DMS79 treated with DMSO at 0.1 percent for 48 hours (cell line): ENCODE measurements at regions not wholly inside any gene's neighbourhood (a gene's known extent, or its start where the extent isn't known, plus 50 kb on each side); places are given as distances from the start of the nearest gene placed in this dataset.

Experiments used
- DNase-seq: peaks from one replicate; lab custom pipeline; 2025; lab: John Stamatoyannopoulos, UW

DNA sequence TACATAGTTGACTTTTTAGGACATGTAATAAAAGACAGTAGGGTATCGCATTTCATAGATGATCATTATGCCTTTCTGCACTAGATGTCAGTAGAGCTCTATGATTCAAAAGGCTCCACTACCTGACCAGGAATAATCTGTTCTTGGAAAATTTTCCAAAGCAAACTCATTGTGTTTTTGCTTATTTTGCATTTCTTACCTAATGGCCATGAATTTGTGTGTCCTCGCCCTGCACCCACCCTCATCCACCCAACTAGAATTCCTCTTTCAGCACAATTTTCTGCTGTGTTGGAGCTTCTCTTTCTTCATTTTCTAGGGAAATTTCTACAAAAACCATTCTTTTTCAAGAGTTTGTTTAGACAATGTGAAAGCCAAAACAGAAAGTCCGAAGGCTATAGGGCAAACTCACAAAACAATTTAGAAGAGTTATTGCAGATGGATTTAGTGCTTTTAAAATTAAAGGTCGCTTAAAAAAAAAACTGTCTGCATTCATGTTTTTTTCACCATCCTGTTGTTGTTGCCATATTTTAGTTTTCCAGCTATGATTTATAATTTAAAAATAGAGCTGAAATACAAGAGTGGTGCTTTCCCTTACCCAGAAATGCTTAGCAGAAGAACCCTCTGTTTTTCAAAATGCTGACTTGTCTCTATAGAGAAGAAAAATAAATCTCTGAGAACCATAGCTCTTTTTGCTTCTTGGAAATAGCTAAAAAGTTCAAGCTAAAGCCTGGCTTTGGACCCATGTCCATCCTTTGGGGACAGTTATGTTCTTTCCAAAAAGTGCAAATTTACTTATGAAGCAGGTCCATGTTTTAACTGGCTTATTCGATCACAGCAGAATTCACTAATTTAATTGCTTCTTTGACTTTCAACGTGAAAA, 183.7 kb downstream of the SPATA18 start:
- peak; percentile 61 for DNase-seq

DNA sequence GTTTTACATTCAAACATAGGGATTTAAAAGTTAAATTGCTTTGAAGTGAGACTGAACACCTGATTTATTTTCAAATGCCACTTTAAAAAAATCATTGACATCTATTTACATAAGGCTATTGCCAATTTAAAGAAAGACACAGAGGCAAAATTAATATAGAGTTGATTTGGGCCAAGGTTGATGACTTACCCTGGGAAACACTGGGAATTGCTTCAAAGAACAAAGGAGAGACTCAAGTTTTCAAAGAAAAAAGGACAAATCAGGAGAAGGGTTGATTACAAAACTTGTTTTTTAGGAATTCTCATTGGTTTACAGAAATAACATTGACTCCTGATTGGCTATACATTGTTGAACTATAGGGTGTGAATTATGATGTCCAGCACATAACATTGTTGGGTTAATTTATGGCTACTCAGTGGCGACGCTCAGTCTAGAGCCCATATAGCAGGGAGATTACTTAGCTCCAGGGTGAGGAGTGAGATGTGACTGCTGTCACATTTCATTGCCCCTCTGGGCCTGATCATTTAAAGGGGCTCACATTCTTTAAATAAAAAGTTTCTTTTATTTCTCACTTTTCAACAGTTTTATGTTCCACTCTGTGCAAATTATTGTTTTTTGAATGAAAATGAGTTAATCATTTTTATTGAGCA, 184.6 kb downstream of the SPATA18 start:
- DNase-seq: no peak

DNA sequence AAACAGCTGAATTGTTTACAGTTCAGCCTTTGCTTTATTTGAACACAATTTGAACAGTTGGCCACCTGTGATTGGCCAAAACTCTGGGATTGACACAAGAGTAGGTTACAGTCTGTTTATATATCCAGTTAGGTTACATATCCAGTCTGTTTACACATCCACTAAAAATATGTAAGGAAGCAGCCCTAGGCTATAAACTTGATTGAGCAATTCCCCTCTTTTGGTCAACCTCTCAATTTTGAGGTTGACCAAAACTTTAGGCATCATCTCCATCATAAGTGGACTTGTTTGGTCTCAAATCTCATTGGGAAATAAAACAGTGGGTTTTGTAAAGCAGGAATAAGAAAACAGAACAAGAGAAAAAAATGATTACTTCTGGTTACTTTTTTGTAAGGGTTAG, 190.8 kb downstream of the SPATA18 start:
- peak; percentile 52 for DNase-seq

DNA sequence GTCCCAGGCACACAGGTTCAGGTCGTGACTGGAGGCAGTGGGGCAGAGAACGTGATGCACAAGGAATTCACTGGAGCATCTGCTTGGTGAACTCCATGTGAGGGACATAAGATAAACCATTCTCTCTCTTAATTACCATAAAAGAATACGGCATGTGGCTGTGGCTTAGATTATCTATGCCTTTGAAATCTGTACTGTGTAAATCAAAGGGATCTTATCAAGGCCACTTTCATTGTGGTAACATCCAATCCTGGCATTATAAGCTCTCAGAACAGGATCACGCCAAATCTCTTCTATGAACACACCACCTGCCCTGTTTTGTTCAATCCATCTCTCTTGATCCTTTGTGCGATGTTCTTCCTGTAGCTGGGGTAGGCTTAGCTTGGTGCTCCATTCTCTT, 192.3 kb downstream of the SPATA18 start:
- peak; percentile 50 for DNase-seq

DNA sequence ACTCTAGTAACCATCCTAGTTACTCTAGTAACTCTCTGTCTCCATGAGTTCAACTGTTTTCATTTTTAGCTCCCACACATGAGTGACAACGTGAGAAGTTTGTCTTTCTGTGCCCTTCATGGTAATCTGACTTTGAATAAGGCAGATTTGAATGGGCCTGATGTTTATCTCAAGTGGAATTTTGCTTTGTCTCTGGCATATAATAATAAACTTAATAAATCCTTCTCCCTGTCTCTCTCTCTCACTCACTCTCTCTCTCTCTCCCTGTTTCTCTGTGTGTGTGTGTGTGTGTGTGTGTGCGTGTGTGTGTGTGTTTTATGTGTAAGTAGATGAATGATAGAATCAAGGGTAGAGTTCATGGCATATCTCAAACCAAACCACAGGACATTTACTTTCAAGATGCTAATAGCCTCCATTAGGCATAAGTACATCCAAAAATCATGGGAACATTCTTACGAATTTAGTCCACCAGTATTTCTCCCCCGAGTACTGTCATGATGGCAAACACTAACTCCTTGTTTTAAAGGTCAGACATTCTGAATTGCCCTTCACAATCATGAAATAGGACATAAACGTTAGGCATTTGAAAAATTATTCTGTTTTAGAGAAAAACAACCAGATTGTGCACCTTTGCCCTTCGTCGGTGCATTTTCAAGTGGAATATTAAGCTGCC, 193.1 kb downstream of the SPATA18 start:
- DNase-seq: peak; percentile 97

DNA sequence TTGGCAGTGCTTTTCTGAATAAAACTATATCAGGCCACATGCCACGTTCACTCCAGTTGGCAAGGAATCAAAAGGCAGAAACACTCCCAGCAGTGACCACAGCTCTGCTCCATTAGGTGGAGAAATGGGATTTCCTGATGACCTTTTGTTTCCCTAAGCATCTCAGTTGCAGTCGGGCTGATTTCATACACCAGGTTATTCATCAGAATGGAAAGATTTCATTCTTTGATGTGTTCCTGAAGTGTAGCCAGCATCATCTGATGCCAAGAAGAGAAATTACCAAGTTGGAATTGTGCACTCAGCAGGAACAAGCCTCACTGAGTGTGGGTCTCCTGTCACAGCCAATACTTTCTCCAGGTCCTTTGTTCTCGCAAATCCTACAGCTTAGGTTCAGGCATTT, 193.7 kb downstream of the SPATA18 start:
- peak; percentile 98 for DNase-seq

DNA sequence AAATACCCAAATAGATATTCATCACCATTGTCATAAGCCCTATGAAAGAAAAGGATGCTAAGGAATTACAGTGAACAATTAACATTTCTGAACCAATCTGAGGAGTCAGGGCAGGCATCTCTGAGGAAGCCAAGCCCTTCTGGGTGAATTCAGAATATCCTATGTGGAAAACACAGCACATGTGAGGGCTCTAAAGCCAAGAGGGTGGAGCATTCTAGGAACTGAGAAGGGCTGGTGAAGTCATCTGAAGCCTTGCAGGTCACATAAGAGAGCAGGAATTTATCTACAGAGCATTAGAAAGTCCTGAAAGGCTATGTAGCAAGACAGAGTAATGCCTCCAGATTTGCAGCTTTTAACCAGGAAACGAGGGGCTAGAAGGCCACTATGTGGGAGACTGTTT, 195.7 kb downstream of the SPATA18 start:
- no peak for DNase-seq

DNA sequence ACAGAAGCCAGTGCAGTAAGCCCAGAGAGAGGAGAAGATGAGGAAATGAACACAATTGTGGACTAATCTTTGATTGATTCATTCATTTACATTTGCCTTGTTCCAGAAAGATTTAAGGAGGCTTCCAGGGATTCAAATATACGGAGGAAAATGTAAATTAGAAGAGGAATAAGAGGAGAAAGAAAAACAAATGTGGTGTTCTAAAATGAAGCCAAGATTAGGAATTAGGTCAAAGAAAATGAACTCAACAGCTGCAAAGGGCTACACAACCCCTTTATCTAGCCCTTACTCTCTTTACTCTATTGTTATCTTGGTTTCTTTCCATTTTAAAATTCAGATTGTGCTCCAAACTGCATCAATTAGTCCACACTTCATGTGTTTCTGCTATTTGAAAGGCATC, 196.8 kb downstream of the SPATA18 start:
- no peak for DNase-seq

DNA sequence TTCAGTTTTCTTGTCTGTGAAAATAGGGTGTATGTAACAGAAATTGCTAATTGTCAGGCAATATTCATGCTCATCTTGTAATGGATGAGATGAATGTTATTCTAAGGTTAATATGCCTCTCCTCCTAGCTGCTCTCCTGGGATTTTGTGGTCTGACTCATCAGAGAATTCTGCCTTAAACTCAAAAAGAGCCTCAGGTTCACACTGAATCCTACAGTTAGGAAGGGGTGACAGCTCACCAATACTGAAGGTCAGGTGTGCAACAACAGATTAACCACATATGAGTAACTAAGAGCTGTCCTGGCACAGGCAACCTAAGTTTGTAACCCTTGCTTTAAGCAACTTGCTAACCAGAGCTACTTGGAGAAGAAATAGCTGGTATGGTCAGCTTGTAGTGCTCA, 197.7 kb downstream of the SPATA18 start:
- DNase-seq: no peak

DNA sequence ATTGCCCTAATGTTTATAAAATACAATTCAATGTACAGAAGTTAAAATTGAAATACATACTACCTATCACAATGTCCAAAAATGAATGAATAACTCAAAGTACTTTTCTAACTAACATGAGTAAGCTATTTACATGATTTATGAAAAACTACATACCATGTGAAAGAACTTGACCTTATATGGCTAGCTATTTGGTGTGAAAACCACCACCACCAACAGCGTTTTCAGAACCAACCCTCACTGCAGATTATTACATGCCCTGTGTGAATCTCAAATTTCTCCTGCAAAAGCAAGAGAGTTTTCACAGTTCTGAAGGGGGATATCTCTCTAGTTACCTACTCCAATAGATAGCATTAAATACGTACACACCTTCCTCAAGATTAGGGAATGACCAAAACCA, 198.5 kb downstream of the SPATA18 start:
- DNase-seq: no peak

DNA sequence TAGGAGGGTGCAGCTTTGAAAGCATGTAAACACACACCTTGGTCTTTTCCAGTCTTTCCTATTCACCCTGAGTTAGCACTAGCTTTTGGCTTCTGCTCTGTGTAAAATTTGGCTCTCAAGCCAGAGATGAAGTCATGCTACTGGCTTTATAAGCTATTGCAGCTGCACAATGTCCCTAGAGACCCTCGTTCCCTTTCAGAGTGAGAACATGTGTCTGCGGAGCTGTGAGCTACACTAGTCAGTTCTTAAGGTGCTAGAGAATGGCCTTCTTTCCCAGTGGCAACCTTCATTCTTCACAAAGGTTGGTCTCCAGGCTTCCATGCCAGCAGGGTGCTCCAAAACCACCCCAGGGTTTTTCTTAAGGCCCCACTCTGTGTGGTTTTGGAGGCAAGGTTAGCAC, 199.1 kb downstream of the SPATA18 start:
- peak; percentile 92 for DNase-seq

DNA sequence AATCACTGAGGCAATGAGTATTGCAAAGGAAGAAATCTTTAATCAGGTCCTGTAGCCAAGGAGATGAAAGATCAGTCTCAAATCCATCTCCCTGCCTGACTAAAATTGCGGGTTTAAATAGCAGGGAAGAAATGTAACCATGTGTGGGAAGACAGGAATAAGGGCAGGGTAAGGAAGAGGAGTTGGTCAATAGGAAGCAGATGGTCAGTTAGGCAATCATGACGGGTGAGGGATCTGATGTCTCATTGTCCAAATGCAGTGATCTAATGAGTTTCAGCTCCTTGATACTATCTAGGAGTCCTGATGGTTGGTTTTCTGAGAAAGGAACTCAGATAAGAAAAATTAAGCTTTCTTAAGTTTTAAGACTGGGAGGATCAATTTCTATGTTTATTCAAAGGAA, 200.8 kb downstream of the SPATA18 start:
- no peak for DNase-seq

DNA sequence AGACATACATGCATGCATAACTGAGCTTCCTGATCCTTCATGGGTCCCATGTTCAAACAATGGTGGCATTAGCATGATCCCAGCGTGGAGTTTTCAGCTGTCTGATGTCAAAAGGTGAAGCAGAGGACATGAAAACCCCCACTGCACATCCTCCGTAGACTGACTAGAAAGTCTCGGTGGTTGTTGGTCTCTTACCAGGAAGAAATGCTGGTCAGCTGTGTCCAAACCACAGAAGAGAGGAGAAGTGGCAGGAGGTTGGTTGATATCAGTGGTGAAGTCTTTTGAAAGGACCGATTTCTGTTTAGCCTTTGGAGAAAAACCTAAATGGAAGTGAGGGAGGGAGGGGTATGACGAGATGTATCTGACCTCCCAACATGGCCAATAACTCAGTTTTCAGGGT, 201.9 kb downstream of the SPATA18 start:
- DNase-seq: no peak

DNA sequence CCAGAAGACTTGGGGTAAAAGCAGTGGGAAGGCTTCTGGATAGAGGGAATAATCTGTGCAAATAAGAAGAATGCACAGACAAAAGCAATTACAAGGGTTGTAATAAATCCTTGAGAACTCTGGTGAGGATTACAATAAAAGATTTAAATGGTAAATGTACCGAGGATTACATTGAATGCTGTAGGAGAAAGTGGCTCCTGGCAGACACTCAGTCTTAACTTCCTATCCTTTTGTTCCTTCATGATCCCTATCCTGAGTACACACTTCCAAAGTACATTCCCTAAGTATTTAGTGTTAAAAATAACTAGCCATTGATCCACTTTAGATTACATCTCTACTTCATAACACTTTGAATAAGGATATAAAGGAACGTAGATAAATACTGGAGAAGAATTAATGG, 205.4 kb downstream of the SPATA18 start:
- no peak for DNase-seq

DNA sequence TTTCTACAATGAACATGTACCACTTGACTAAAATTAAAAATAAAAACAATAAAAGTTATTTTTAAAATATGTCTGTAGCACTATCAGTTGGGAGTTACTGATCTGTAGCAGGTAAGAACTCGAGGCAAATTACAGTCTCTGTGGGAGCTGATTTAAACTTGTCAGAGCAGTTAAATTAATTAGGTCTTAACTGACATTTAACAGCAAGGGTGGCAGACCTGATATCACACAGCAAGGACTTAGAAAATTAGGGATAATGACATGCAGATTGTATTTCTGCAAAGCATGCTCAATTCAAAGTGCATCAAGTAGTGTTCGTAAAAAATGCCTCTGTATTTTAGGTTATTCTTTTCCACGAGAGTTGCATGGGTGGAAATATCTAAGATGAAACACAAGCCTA, 208.9 kb downstream of the SPATA18 start:
- no peak for DNase-seq

DNA sequence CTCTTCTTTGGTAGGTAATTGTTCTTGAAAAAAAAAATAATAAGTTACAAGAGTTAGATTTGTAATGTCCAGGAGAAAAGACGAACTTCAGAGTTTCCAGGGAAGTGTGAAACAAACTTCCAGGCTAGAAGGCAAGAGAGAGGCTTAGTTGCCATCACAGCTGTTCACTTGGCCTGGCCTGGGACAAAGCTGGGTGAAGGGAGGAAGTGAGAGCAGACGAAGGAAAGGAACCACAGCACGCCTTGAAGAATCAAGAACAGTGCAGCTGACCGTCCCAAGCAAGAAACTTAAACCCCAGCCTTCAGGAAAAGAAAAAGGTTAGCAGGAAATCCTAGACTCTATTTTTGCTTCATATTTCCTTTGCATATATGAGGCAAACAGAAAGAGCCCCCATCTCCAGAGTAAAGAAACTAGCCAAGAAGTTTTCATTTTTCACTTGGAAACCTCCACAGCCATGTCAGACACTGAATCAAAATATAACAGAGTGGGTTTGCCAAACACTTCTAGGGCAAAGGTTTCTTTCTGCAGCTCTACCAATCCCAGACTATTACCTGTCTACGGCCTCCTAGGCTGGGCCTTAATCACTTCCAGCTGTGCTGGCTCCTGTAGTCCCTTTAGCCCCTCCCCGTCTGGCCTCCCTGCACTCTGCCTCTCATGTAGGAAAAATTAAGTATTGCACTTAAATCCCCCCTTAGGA, 209.6 kb downstream of the SPATA18 start:
- no peak for DNase-seq

DNA sequence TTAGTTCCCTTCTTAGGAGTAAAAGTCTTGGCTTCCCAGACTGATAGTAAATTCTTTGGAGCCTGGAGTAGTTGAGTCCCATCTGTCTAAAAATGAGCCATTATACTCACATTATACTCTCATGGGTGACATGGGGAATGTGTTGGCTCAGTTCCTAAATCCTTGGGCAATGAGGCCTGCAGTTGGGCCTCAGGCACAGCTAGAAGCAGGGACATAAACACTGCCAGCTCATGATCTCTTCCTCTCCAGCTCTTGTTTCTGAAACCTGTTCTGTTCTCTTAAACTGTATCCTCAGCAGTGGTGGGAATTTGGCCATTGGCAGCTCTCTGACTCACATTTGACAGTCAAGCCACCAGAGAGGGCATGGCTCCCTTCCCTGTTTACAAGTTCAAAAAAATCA, 212.5 kb downstream of the SPATA18 start:
- DNase-seq: peak; percentile 14

DNA sequence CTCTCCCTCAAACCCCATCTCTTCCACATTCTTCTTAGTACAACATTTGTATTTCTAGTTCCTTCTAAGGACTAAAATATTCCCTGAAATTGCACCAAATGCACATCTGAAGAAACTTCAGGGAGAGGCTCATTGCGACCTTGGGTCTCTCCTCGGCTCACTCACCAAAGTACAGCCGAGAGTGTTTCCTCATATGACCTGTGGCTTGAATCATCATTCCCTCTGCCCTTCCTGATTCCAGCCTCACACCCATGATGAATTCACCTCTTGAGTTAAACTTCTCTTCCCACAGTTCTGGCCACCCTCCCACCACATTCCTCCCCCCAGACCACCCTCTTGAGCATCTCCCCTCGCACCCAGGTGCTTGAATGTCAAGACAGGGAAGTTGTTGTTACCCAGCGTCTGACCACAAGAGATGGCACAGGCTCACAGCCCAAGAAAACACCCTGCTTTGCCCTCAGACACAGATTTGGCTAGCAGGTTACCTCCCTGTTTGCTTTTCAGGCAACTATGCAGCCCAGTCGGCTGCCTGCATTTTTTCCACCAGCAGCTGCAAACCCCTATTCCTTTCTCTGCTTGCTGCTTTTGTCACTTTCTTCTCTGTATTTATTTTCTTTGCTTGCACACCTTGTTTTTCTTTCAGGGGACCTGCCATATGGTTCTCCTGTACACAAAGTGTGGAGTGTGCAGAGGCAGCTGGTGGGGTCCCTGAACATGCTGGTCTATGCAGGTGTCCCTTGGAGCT, 214.8 kb downstream of the SPATA18 start:
- DNase-seq: no peak

DNA sequence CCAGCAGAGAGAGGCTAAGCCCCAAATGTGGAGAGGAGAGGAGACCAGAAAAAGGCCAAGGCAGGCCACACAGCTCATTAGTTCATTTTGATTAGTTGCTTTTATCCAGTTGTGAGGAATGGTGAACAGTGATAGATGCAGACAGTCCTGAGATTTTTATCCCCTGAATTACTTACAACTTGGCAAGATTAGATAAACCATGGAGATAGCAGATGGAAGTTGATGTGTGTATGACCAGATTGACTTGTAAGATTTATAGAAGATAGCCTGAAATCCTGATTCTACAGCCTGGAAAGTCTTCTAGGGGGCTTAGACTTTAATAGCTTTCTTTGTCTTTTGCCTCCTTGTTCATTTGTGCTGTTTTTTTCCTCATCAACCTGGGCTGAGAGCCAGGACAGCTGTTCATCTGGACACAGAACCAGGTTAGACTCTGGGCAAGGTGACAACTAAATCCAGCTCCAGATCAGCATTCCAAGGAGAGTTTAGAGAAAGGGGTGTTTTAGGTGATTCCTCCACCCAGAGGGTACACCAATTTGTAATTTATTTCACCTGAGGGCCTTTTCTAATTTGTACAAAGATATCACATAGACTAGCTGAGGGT, 215.5 kb downstream of the SPATA18 start:
- DNase-seq: no peak

DNA sequence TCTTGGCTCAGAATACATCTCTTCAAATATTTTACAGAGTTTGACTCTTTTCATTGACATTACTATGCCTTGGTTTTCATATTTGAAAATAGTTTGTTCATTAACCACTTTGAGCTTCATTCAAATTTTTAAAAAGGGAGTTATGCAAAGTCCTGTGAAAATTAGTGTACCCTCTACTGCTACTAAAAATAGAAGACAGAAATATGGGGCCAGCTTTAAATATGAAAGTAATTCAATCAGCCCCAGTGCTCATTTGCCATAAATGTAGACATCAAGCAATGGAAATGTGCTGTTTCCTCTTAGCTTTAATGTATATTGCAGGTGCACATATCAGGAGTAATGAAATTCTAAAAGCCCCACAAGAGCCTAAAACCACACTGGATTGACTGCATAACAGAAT, 218.7 kb downstream of the SPATA18 start:
- DNase-seq: no peak

DNA sequence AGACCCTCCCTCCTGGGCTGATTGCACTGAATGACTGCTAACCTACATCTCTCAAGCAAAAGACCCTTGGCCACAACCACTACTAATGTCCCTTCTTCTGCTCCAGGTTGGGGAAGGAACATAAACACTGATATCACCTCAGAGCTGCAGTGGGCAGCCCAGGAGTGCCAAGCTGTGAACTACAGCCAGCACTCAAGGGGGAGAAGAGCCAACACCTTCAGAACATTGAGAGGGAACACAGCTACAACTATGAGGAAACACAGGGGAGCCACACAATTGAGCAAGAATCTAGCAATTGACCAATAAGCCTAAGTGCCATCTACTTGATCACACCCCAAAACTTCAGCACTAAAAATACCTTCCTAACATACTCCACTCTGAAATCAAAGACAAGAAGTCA, 222.8 kb downstream of the SPATA18 start:
- no peak for DNase-seq
